ENCODE measurements at regions not wholly inside any gene's neighbourhood (a gene's known extent, or its start where the extent isn't known, plus 50 kb on each side); places are given as distances from the start of the nearest gene placed in this dataset.
A peak's percentile ranks its signal among the peaks of the same experiment; 100 is the strongest.

DNA sequence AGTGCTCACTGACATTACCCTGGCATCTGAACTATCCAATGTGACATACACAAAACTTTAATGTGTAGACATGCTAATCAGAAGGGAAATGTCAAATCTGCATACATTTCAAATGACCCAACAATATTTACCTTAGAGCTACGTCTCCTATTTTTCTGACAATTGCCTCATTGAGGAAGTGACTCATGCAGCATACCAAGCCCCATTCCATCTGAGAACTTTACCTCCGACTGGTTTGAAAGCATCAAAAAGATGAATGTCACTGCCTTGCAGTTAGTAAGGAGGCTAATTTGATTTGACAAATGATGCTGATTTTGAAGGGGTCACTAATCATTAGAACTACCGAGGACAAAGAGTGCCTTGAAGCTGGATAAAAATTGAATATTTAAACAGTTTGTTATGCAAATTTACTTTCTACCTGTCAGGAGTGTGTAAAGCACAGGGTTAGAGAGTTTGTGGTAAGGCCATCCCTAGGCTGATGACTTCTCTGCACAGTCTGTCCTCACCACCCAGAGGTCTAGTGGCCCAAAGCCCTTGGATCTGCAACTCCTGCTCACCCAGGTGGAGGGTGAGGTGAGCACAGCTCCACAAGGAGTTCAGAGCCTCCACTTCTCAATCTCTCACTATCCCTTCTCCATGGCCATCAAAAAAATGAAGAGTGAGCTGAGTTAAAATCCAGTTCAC, 500.3 kb upstream of the C1orf87 start:
- ATAC-seq (ENCODE audit: low FRiP score) (peak; percentile 36), DNase-seq (no peak)
- Histone ChIP-seq H3K9me3 (ENCODE audit: control insufficient read depth, low read length) (no peaks in the 10 kb centered on the region), H3K36me3 (ENCODE audit: control insufficient read depth in 1 of 2, insufficient read depth in 2 of 2, low read length in 1 of 2) (no peaks in the 10 kb centered on the region), H3K27ac (ENCODE audit: low read depth in 1 of 2, low read length in 2 of 2) (peak overlapping the region in 1 of 2 donors; percentile 85), H3K4me3 (ENCODE audit: low read length in 2 of 2) (no peak overlapping the region), H3K4me1 (ENCODE audit: control insufficient read depth in 1 of 2, insufficient read depth in 2 of 2, low read length in 2 of 2) (peaks cover 4% of the 10 kb centered on the region in 2 donors), H3K27me3 (ENCODE audit: control insufficient read depth in 1 of 2, insufficient read depth in 2 of 2, low read length in 1 of 2) (no peaks in the 10 kb centered on the region)
- WGBS, 2 donors, result 11 to 17% methylated on average over 3 of the region's 3 CpGs
- intact Hi-C loops (cut with DNase I), result no loop called here

DNA sequence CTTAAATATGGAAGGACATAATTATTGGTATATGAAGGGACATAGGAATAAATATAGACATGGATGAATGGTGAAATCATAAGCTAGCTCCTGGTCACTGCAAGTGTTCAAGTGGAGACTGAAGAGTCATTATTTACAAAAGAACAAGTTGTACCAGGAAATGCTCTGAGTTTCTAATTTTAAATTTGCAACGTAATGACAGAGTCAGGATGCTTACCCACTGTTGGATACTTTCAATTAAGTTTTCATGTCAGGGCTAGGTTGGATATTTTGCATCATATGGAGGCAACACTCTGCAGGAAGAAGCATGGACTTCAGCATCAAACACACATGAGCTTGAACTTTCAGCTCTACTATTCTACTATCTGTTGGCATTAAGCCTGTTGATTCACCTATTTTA, 499.6 kb upstream of the C1orf87 start:
- H3K27me3 ChIP-seq (ENCODE audit: control insufficient read depth in 1 of 2, insufficient read depth in 2 of 2, low read length in 1 of 2), result no peaks in the 10 kb centered on the region
- WGBS, 2 donors, result 0 to 1% methylated on average over 1 of the region's 1 CpG
- ATAC-seq (ENCODE audit: low FRiP score) (peak; percentile 38), DNase-seq (no peak)
- no peaks in the 10 kb centered on the region for H3K9me3 ChIP-seq (ENCODE audit: control insufficient read depth, low read length)
- H3K27ac ChIP-seq (ENCODE audit: low read depth in 1 of 2, low read length in 2 of 2), result peak overlapping the region in 1 of 2 donors; percentile 80
- H3K4me1 ChIP-seq (ENCODE audit: control insufficient read depth in 1 of 2, insufficient read depth in 2 of 2, low read length in 2 of 2), result peaks cover 4% of the 10 kb centered on the region in 2 donors
- no peaks in the 10 kb centered on the region for H3K36me3 ChIP-seq (ENCODE audit: control insufficient read depth in 1 of 2, insufficient read depth in 2 of 2, low read length in 1 of 2)
- no peak overlapping the region for H3K4me3 ChIP-seq (ENCODE audit: low read length in 2 of 2)
- intact Hi-C loops (cut with DNase I), result no loop called here

DNA sequence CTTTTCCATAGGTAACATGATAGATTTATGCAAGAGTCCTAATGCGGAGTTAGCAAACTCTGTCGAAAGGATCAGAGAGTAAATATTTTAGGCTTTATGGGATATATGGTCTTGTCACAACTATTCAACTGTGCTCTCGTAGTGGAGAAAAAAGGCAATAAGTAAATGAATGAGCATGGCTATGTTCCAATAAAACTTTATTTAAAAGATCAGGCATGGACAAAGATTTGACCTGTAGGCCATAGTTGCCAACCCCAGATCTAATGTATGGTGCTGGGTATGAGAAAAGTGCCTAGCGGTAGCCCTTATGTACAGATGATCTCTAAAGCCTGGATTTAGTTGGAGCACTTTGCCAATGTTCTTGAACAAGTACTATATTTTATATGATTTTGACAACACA, 498.8 kb upstream of the C1orf87 start:
- H3K4me3 ChIP-seq (ENCODE audit: low read length in 2 of 2), result no peak overlapping the region
- no peaks in the 10 kb centered on the region for H3K36me3 ChIP-seq (ENCODE audit: control insufficient read depth in 1 of 2, insufficient read depth in 2 of 2, low read length in 1 of 2)
- WGBS, 2 donors, result 96 to 97% methylated on average over 4 of the region's 4 CpGs
- intact Hi-C loops (cut with DNase I), result no loop called here
- no peaks in the 10 kb centered on the region for H3K9me3 ChIP-seq (ENCODE audit: control insufficient read depth, low read length)
- H3K27me3 ChIP-seq (ENCODE audit: control insufficient read depth in 1 of 2, insufficient read depth in 2 of 2, low read length in 1 of 2), result no peaks in the 10 kb centered on the region
- ATAC-seq (ENCODE audit: low FRiP score) (no peak), DNase-seq (no peak)
- peaks cover 4% of the 10 kb centered on the region in 2 donors for H3K4me1 ChIP-seq (ENCODE audit: control insufficient read depth in 1 of 2, insufficient read depth in 2 of 2, low read length in 2 of 2)
- peak overlapping the region; percentile 36 to 44 for H3K27ac ChIP-seq (ENCODE audit: low read depth in 1 of 2, low read length in 2 of 2)

DNA sequence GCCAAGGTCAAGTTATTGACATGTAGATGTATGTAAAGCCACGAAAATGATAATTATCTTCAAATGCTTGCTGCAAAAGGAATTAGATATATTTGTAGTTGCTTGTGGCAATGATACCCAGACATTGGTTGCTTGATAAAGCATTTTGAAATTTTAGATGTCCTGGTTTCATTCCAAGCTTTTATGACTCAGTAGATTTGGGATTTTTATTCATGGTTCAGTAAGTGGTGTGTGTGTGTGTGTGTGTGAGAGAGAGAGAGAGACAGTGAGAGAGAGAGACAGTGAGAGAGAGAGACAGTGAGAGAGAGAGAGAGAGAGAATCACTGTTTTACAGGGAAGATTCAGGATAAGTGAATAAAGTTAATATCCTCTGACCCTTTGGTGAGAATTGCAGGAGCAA, 498.2 kb upstream of the C1orf87 start:
- H3K4me1 ChIP-seq (ENCODE audit: control insufficient read depth in 1 of 2, insufficient read depth in 2 of 2, low read length in 2 of 2), result peaks cover 4% of the 10 kb centered on the region in 2 donors
- 90 to 97% methylated on average over 1 of the region's 1 CpG for WGBS, 2 donors
- DNase-seq, result no peak
- no peaks in the 10 kb centered on the region for H3K9me3 ChIP-seq (ENCODE audit: control insufficient read depth, low read length)
- H3K36me3 ChIP-seq (ENCODE audit: control insufficient read depth in 1 of 2, insufficient read depth in 2 of 2, low read length in 1 of 2), result no peaks in the 10 kb centered on the region
- no peak overlapping the region for H3K4me3 ChIP-seq (ENCODE audit: low read length in 2 of 2)
- peak overlapping the region in 1 of 2 donors; percentile 36 for H3K27ac ChIP-seq (ENCODE audit: low read depth in 1 of 2, low read length in 2 of 2)
- intact Hi-C loops (cut with DNase I), result no loop called here
- no peak for ATAC-seq (ENCODE audit: low FRiP score)
- no peaks in the 10 kb centered on the region for H3K27me3 ChIP-seq (ENCODE audit: control insufficient read depth in 1 of 2, insufficient read depth in 2 of 2, low read length in 1 of 2)

DNA sequence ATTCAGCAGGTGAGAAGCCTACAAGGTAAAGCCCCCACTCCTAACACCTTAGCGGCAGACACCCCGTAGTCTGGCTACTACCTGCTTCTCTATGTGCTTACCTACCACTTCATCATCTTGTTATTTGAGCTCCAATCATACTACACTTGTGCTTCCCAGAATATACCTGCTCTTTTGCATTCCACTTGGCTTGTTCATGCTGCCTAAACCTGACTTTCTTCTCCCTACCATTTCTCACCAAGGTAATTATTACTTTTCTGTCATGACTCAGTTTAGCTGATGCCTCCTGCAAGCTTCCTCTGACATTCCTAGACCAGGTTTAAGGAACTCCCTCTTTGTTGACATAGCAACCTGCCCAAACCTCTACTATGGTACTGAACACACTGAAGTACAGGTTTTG, 495.6 kb upstream of the C1orf87 start:
- H3K4me3 ChIP-seq (ENCODE audit: low read length in 2 of 2), result no peak overlapping the region
- intact Hi-C loops (cut with DNase I), result loop anchor here in 1 of 2 donors (10.0 kb wide), 1 partner anchor 56 kb away; no protein-coding TSS in a partner anchor
- ATAC-seq (ENCODE audit: low FRiP score) (no peak), DNase-seq (no peak)
- no peaks in the 10 kb centered on the region for H3K9me3 ChIP-seq (ENCODE audit: control insufficient read depth, low read length)
- no peaks in the 10 kb centered on the region for H3K36me3 ChIP-seq (ENCODE audit: control insufficient read depth in 1 of 2, insufficient read depth in 2 of 2, low read length in 1 of 2)
- no peaks in the 10 kb centered on the region for H3K27me3 ChIP-seq (ENCODE audit: control insufficient read depth in 1 of 2, insufficient read depth in 2 of 2, low read length in 1 of 2)
- no peak overlapping the region for H3K27ac ChIP-seq (ENCODE audit: low read depth in 1 of 2, low read length in 2 of 2)
- 99 to 100% methylated on average over 2 of the region's 2 CpGs for WGBS, 2 donors
- peaks cover 6 to 8% of the 10 kb centered on the region in 2 donors for H3K4me1 ChIP-seq (ENCODE audit: control insufficient read depth in 1 of 2, insufficient read depth in 2 of 2, low read length in 2 of 2)

DNA sequence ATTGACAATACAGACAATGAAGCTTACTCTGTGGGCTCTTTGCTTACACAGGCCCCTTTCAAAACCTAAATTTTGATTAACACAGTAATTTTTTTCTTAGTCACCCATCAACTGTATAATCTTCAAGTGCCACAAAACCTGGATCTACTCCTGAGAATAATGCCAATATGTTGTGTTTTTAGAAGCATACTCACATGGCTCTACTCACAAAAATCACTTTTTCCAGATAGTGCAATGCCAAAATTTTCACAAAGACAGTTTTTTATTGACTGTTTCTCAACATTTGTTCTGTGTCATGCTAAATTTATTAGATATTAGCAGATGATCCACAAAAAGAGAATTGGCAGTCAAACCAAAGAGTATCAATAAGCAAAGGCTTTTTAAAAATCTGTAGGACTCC, 493.7 kb upstream of the C1orf87 start:
- no peak for DNase-seq
- Histone ChIP-seq H3K4me1 (ENCODE audit: control insufficient read depth in 1 of 2, insufficient read depth in 2 of 2, low read length in 2 of 2) (peaks cover 3 to 12% of the 10 kb centered on the region in 2 donors), H3K27me3 (ENCODE audit: control insufficient read depth in 1 of 2, insufficient read depth in 2 of 2, low read length in 1 of 2) (no peaks in the 10 kb centered on the region), H3K36me3 (ENCODE audit: control insufficient read depth in 1 of 2, insufficient read depth in 2 of 2, low read length in 1 of 2) (no peaks in the 10 kb centered on the region), H3K4me3 (ENCODE audit: low read length in 2 of 2) (no peak overlapping the region), H3K27ac (ENCODE audit: low read depth in 1 of 2, low read length in 2 of 2) (no peak overlapping the region), H3K9me3 (ENCODE audit: control insufficient read depth, low read length) (no peaks in the 10 kb centered on the region)
- ATAC-seq (ENCODE audit: low FRiP score), result no peak
- intact Hi-C loops (cut with DNase I), result loop anchor here in 1 of 2 donors (10.0 kb wide), 1 partner anchor 58 kb away; no protein-coding TSS in a partner anchor

DNA sequence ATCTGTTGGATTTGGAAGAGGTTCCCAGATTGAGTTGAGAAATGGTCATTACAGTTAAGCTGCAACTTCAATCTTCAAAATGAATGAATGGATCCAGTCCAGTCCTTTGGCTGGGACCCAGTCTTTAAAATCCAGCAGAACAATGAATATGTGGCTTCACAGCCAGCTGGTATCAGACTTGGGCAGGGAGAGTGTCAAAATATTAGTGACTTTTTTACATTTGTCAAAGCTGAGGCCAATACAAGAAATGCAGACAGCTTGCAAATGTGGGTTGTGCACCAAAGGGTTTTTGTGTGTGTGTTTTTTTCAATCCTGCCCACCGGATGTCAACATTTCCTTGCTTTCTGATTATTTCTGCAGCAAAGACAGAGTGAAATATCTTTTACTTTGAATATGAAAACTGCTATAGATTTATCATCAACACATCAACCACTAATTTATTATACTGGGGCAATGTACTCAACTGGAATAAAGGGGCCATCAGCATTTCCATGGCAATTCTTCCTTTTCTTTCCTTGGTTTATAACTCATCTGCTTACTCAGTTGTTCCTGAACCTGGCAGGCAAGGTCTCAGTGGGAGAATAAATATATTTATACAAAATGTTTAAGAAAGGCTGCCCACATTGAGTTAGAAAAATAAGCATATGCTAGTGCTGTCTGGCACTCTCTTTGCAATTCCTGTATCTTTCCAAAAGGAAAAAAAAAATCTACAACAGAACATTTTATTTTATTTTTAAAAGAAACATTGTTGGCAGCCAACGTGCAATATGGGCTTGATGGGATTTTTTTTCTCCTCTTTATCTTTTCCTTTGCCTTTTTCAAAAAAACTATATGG, 491.6 kb upstream of the C1orf87 start:
- Histone ChIP-seq H3K4me3 (ENCODE audit: low read length in 2 of 2) (no peak overlapping the region), H3K9me3 (ENCODE audit: control insufficient read depth, low read length) (no peaks in the 10 kb centered on the region), H3K4me1 (ENCODE audit: control insufficient read depth in 1 of 2, insufficient read depth in 2 of 2, low read length in 2 of 2) (peaks cover 3 to 12% of the 10 kb centered on the region in 2 donors), H3K36me3 (ENCODE audit: control insufficient read depth in 1 of 2, insufficient read depth in 2 of 2, low read length in 1 of 2) (no peaks in the 10 kb centered on the region), H3K27ac (ENCODE audit: low read depth in 1 of 2, low read length in 2 of 2) (peak overlapping the region in 1 of 2 donors; percentile 28), H3K27me3 (ENCODE audit: control insufficient read depth in 1 of 2, insufficient read depth in 2 of 2, low read length in 1 of 2) (no peaks in the 10 kb centered on the region)
- 0 to 2% methylated on average over 2 of the region's 2 CpGs for WGBS, 2 donors
- intact Hi-C loops (cut with DNase I), result loop anchor here in 1 of 2 donors (10.0 kb wide), 1 partner anchor 60 kb away; no protein-coding TSS in a partner anchor
- DNase-seq (no peak), ATAC-seq (ENCODE audit: low FRiP score) (peak; percentile 44)

DNA sequence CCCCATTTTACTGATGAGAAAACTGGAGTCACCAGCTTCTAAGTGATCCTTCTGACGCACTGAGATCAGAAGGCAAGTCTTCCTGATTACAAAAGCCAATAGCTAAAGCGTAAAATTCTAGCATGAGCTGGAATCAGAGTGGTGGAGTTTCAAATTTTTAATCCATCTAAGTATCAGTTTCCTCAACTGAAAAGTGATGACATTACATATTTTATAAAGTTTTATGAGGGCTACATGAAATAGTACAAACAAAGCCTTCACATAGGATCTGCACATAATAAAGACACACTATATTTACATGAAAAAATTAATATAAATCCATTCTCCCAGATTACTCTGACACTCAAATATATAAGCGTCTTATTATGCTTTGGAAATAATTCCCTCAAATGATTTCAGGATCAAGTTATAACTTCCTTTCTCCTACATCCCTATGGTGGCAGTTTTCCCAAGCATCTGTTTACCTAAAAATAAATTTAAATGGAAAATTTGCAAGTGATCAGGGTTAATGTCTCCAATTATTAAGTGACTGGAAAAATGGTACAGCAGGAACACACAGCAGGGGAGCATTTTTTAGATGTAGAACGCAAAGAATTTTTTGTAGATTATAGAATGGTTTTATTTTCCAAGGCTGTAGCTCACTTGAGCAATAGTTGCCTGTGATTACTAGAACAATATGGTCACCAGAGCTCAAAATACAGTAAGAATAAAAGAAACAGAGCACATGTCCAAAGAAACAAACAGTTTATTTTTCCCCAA, 490.4 kb upstream of the C1orf87 start:
- H3K9me3 ChIP-seq (ENCODE audit: control insufficient read depth, low read length), result no peaks in the 10 kb centered on the region
- 74 to 77% methylated on average over 4 of the region's 4 CpGs for WGBS, 2 donors
- no peaks in the 10 kb centered on the region for H3K36me3 ChIP-seq (ENCODE audit: control insufficient read depth in 1 of 2, insufficient read depth in 2 of 2, low read length in 1 of 2)
- ATAC-seq (ENCODE audit: low FRiP score), result no peak
- DNase-seq, result no peak
- H3K4me3 ChIP-seq (ENCODE audit: low read length in 2 of 2), result no peak overlapping the region
- intact Hi-C loops (cut with DNase I), result loop anchor here in 1 of 2 donors (2.0 to 10.0 kb wide), 2 partner anchors 15 to 61 kb away; no protein-coding TSS in a partner anchor
- no peaks in the 10 kb centered on the region for H3K27me3 ChIP-seq (ENCODE audit: control insufficient read depth in 1 of 2, insufficient read depth in 2 of 2, low read length in 1 of 2)
- H3K4me1 ChIP-seq (ENCODE audit: control insufficient read depth in 1 of 2, insufficient read depth in 2 of 2, low read length in 2 of 2), result peaks cover 3 to 12% of the 10 kb centered on the region in 2 donors
- H3K27ac ChIP-seq (ENCODE audit: low read depth in 1 of 2, low read length in 2 of 2), result no peak overlapping the region
